Progenitor cell of endocrine pancreas (in vitro differentiated cells): ENCODE measurements at regions not wholly inside any gene's neighbourhood (a gene's known extent, or its start where the extent isn't known, plus 50 kb on each side); places are given as distances from the start of the nearest gene placed in this dataset.

Source experiments
- DNase-seq: peaks from one replicate; pipeline ENCODE4 v3.0.0; 2021; ENCODE audit warnings: low spot score; ENCODE audit not compliant: unreplicated experiment
- H3K27ac Mint-ChIP-seq: 2 replicates; pipeline ENCODE4 v1.8.0; 2021; ENCODE audit warnings: mild to moderate bottlenecking, moderate library complexity, mixed read lengths
- H3K27me3 Mint-ChIP-seq: 2 replicates; pipeline ENCODE4 v1.8.0; 2021; ENCODE audit warnings: mixed read lengths
- H3K36me3 Mint-ChIP-seq: 2 replicates; pipeline ENCODE4 v1.8.0; 2022; ENCODE audit warnings: mixed read lengths; ENCODE audit not compliant: insufficient read depth
- H3K4me1 Mint-ChIP-seq: 2 replicates; pipeline ENCODE4 v1.8.0; 2021; ENCODE audit warnings: low read depth, mixed read lengths
- H3K4me3 Mint-ChIP-seq: 2 replicates; pipeline ENCODE4 v1.8.0; 2021; ENCODE audit warnings: low read depth, mild to moderate bottlenecking, moderate library complexity, mixed read lengths
- H3K9me3 Mint-ChIP-seq: 2 replicates; pipeline ENCODE4 v1.8.0; 2021; ENCODE audit warnings: low read depth, mixed read lengths
- TF ChIP-seq, protein P1 (sequence below): fragments of 200-600 bp; sonication (generic); IDR thresholded peaks from one replicate; pipeline ENCODE4 v1.5.0; 2021; ENCODE audit warnings: antibody characterized with exemption, mild to moderate bottlenecking; ENCODE audit not compliant: unreplicated experiment

DNA sequence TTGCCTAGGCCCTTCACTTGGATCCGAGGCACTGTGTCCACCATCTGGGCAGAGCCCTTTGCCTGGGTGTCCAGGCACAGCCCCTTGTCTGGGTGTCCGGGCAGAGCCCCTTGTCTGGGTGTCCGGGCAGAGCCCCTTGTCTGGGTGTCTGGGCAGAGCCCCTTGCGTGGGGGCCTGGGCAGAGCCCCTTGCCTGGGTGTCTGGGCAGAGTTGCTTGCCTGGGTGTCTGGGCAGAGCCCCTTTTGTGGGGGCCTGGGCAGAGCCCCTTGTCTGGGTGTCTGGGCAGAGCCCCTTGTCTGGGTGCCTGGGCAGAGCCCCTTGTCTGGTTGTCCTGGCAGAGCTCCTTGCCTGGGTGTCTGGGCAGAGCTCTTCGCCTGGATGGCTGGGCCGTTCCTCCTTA is 443.4 kb upstream of the CDH4 start:
- H3K4me3 Mint-ChIP-seq = no peak overlapping the region
- H3K27me3 Mint-ChIP-seq = peaks cover 17% of the 10 kb centered on the region
- no peak for DNase-seq
- no peaks in the 10 kb centered on the region for H3K36me3 Mint-ChIP-seq
- no peaks in the 10 kb centered on the region for H3K9me3 Mint-ChIP-seq
- no peak overlapping the region for H3K27ac Mint-ChIP-seq
- H3K4me1 Mint-ChIP-seq = peaks cover 3% of the 10 kb centered on the region
- TF ChIP-seq, protein P1, sequence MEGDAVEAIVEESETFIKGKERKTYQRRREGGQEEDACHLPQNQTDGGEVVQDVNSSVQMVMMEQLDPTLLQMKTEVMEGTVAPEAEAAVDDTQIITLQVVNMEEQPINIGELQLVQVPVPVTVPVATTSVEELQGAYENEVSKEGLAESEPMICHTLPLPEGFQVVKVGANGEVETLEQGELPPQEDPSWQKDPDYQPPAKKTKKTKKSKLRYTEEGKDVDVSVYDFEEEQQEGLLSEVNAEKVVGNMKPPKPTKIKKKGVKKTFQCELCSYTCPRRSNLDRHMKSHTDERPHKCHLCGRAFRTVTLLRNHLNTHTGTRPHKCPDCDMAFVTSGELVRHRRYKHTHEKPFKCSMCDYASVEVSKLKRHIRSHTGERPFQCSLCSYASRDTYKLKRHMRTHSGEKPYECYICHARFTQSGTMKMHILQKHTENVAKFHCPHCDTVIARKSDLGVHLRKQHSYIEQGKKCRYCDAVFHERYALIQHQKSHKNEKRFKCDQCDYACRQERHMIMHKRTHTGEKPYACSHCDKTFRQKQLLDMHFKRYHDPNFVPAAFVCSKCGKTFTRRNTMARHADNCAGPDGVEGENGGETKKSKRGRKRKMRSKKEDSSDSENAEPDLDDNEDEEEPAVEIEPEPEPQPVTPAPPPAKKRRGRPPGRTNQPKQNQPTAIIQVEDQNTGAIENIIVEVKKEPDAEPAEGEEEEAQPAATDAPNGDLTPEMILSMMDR = no peak

DNA sequence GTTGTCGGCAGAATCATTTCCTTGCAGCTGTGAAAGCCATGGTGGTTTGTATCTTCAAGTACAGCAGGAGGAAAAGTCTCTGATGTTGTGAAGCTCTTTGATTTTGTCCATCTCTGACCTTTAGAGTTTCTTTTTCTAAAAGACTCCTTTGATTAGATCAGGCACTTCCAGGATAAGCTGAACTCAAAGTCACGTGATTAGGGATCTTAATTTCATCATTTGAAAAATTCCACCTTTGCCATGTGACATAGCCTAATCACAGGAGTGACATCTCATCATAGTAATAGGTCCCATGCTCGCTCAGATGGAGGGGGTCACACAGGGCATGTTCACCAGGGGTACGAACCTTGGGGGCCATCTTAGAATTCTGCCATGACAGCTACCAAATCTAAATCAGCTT is 441.5 kb upstream of the CDH4 start:
- no peaks in the 10 kb centered on the region for H3K36me3 Mint-ChIP-seq
- peaks cover 16% of the 10 kb centered on the region for H3K27me3 Mint-ChIP-seq
- H3K9me3 Mint-ChIP-seq = no peaks in the 10 kb centered on the region
- TF ChIP-seq, protein P1 = no peak
- H3K4me3 Mint-ChIP-seq = no peak overlapping the region
- DNase-seq = no peak
- no peak overlapping the region for H3K27ac Mint-ChIP-seq
- H3K4me1 Mint-ChIP-seq = no peaks in the 10 kb centered on the region

DNA sequence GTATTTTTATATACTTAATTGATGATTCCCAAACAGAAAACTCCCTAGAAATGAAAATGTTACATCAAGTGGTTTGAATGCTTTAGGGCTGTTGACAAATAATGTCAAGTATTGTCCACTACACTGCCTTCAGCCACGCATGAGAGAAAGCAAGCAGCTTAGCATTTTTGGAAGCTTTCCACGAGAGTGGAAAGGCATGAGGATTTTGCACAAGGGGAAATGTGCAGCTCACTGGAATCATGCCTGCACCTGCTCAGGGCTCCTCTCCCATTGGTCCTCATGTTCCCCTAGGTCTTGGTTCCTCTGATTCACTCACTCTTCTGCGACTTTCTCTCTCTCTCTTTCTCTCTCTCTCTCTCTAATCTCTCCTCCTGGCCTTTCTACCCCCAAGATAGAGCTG is 439.5 kb upstream of the CDH4 start:
- Mint-ChIP-seq H3K27me3 (peaks cover 24% of the 10 kb centered on the region), H3K36me3 (no peaks in the 10 kb centered on the region), H3K4me3 (no peak overlapping the region), H3K9me3 (no peaks in the 10 kb centered on the region), H3K4me1 (no peaks in the 10 kb centered on the region), H3K27ac (no peak overlapping the region)
- no peak for DNase-seq
- TF ChIP-seq, protein P1 = no peak

DNA sequence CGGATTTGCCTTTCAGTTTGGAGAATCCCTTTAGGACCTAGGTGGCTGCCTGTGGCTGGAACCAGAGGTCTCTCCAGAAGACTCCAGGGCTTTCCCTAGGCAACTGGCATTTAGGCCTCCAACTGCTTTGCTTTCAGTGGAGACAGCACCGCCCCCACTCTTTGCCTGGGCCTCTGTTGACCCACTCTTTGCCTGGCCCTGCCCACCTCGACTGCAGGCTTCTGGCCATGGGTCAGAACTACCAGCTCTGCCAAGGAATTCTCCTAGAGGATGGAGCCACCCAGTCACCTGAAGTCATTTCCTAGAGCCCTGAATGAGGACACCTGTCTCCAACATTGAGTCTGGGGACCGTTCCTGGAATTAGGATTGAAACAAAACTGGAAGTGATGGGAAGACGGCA is 439.0 kb upstream of the CDH4 start:
- no peak for DNase-seq
- Mint-ChIP-seq H3K36me3 (no peaks in the 10 kb centered on the region), H3K4me3 (no peak overlapping the region), H3K9me3 (no peaks in the 10 kb centered on the region), H3K27ac (no peak overlapping the region), H3K4me1 (no peaks in the 10 kb centered on the region), H3K27me3 (peaks cover 24% of the 10 kb centered on the region)
- TF ChIP-seq, protein P1 = no peak

DNA sequence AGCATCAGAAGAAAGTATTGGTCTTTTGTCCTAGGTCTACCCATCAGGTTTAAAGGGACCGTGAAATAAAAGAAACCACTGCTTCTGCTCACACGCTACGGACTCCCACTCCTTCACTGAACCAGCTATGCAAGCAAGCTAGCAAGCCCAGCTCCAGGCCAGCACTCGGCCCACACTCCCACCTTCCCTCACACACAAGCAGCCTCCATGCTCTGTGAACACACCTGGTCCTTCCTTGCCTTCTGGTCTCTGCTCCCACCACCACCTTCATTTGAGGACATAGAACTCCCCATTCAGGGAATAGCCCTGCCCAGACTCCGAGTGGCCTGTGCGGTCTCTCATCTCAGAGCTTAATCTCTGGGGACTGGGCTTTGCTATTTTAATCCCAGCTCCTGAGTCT is 436.4 kb upstream of the CDH4 start:
- TF ChIP-seq, protein P1 = no peak
- Mint-ChIP-seq H3K9me3 (no peaks in the 10 kb centered on the region), H3K36me3 (no peaks in the 10 kb centered on the region)

More for the DNA sequence above, 436.4 kb upstream of the CDH4 start:
- H3K4me1 Mint-ChIP-seq = no peaks in the 10 kb centered on the region
- no peak for DNase-seq
- no peak overlapping the region for H3K4me3 Mint-ChIP-seq
- no peak overlapping the region for H3K27ac Mint-ChIP-seq
- H3K27me3 Mint-ChIP-seq = peaks cover 37% of the 10 kb centered on the region
